ENCODE measurements at regions not wholly inside any gene's neighbourhood (a gene's known extent, or its start where the extent isn't known, plus 50 kb on each side); places are given as distances from the start of the nearest gene placed in this dataset.

DNA sequence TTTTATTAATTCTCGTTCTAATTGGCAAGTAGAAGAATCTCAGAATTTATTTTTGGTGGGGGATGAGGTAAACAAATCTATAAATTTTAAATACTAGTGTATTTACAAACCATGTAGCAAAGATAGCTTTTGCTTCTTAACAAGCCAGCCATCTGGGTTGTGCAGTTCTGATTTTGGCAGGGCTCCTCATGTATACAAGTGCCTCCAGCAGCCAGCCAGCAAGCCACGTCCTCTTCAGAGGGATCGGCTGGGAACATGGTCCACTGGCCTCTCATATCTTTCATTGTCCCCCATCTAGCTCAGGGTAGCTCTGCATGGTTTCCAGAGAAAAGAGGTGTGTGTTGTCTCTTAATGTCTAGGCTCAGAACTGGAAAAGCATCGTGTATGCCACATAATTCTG, 659.1 kb downstream of the MRPL39 start (continued):
- TF ChIP-seq, protein P1, sequence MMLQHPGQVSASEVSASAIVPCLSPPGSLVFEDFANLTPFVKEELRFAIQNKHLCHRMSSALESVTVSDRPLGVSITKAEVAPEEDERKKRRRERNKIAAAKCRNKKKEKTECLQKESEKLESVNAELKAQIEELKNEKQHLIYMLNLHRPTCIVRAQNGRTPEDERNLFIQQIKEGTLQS (IDR thresholded peaks at IDR 0.05; ENCODE audit: insufficient read depth, low read depth, low read length): no peak
- TF ChIP-seq CTBP2 (IDR thresholded peaks at IDR 0.05; ENCODE audit: borderline replicate concordance, insufficient read depth, insufficient read length, low read length): no peak
- no peak for TF ChIP-seq CHD2 (IDR thresholded peaks at IDR 0.05; ENCODE audit: low read length)
